DOHH2 (cell line): ENCODE measurements at regions not wholly inside any gene's neighbourhood (a gene's known extent, or its start where the extent isn't known, plus 50 kb on each side); places are given as distances from the start of the nearest gene placed in this dataset.

Experiments used
- H3F3A ChIP-seq: fragments of 200-600 bp; sonication (generic), shearing (Covaris generic); 2 replicates; pipeline ENCODE4 v1.6.0; 2016; ENCODE audit warnings: antibody characterized with exemption, mild to moderate bottlenecking; ENCODE audit not compliant: control insufficient read depth, insufficient read depth
- H3K27ac ChIP-seq: fragments of 200-600 bp; sonication (generic); 2 replicates; pipeline ENCODE4 v1.5.1; 2014; ENCODE audit warnings: low read depth, mild to moderate bottlenecking, low read length, moderate library complexity
- H3K27me3 ChIP-seq: fragments of 200-600 bp; sonication (generic); 2 replicates; pipeline ENCODE4 v1.6.1; 2014; ENCODE audit warnings: mild to moderate bottlenecking, low read length, mixed read lengths; ENCODE audit not compliant: control insufficient read depth
- H3K36me3 ChIP-seq: fragments of 200-600 bp; sonication (generic); 2 replicates; pipeline ENCODE4 v1.6.1; 2014; ENCODE audit warnings: mild to moderate bottlenecking, low read length, moderate library complexity, mixed read lengths; ENCODE audit not compliant: control insufficient read depth
- H3K4me1 ChIP-seq: fragments of 200-600 bp; sonication (generic); 2 replicates; pipeline ENCODE4 v1.6.1; 2014; ENCODE audit warnings: mild to moderate bottlenecking, low read length, mixed read lengths; ENCODE audit not compliant: control insufficient read depth
- H3K4me2 ChIP-seq: fragments of 200-600 bp; sonication (generic); 2 replicates; pipeline ENCODE4 v1.6.0; 2014; ENCODE audit warnings: mild to moderate bottlenecking, low read length, moderate library complexity
- H3K4me3 ChIP-seq: fragments of 200-600 bp; sonication (generic); 2 replicates; pipeline ENCODE4 v1.5.1; 2014; ENCODE audit warnings: mild to moderate bottlenecking, low read length, mixed read lengths
- H3K79me2 ChIP-seq: fragments of 200-600 bp; sonication (generic); 2 replicates; pipeline ENCODE4 v1.6.1; 2014; ENCODE audit warnings: mild to moderate bottlenecking, low read length, mixed read lengths; ENCODE audit not compliant: control insufficient read depth
- H3K9me2 ChIP-seq: fragments of 200-600 bp; sonication (generic); replicated peaks from 2 replicates; pipeline ENCODE4 v1.6.1; 2014; ENCODE audit warnings: mild to moderate bottlenecking, low read length, mixed read lengths; ENCODE audit not compliant: control insufficient read depth
- H3K9me3 ChIP-seq: fragments of 200-600 bp; sonication (generic); 2 replicates; pipeline ENCODE4 v1.6.1; 2014; ENCODE audit warnings: antibody characterized with exemption, low read length, mixed read lengths; ENCODE audit not compliant: control insufficient read depth, insufficient read depth
- H4K20me1 ChIP-seq: fragments of 200-600 bp; sonication (generic); 2 replicates; pipeline ENCODE4 v1.6.0; 2014; ENCODE audit warnings: low read depth, mild to moderate bottlenecking, antibody characterized with exemption, low read length, moderate library complexity; ENCODE audit not compliant: control insufficient read depth, insufficient read depth
- EZH2phosphoT487 ChIP-seq: fragments of 200-600 bp; sonication (generic); IDR thresholded peaks from 2 replicates; pipeline ENCODE4 v1.6.1; 2017; ENCODE audit warnings: borderline replicate concordance, mild to moderate bottlenecking, antibody characterized with exemption, low read length, moderate library complexity, mixed read lengths
- TF ChIP-seq, protein P1 (sequence below): fragments of 200-600 bp; sonication (generic); IDR thresholded peaks from one replicate; pipeline ENCODE4 v1.5.1; 2014; ENCODE audit warnings: antibody characterized with exemption, mild to moderate bottlenecking, low read depth, low read length; ENCODE audit not compliant: poor library complexity, severe bottlenecking

DNA sequence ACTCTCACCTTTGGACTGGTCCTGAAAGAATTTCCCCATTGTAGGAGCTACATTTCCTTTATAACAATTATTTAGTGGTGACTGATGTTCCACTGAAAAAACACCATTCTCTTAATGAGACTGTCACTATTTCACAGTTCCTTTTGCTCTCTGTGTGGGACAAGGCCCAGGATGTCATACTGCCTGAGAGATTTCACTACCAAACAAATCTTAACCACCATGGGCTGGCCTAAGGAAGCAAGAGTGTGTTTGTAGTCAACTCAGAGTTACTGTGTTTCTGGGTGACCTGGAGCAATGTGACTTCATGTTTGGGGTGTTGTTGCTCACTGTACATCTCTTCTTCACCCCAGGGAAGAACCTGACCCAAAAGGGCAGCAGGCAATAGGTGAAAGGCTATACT, 50.1 kb upstream of the ZNF608 start:
- H3K4me1 ChIP-seq, result peaks cover 23% of the 10 kb centered on the region
- no peaks in the 10 kb centered on the region for H3F3A ChIP-seq
- TF ChIP-seq EZH2phosphoT487, result no peak
- TF ChIP-seq, protein P1, sequence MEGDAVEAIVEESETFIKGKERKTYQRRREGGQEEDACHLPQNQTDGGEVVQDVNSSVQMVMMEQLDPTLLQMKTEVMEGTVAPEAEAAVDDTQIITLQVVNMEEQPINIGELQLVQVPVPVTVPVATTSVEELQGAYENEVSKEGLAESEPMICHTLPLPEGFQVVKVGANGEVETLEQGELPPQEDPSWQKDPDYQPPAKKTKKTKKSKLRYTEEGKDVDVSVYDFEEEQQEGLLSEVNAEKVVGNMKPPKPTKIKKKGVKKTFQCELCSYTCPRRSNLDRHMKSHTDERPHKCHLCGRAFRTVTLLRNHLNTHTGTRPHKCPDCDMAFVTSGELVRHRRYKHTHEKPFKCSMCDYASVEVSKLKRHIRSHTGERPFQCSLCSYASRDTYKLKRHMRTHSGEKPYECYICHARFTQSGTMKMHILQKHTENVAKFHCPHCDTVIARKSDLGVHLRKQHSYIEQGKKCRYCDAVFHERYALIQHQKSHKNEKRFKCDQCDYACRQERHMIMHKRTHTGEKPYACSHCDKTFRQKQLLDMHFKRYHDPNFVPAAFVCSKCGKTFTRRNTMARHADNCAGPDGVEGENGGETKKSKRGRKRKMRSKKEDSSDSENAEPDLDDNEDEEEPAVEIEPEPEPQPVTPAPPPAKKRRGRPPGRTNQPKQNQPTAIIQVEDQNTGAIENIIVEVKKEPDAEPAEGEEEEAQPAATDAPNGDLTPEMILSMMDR, result no peak
- no peaks in the 10 kb centered on the region for H3K9me2 ChIP-seq
- H3K79me2 ChIP-seq, result no peaks in the 10 kb centered on the region
- no peaks in the 10 kb centered on the region for H4K20me1 ChIP-seq
- H3K9me3 ChIP-seq, result no peaks in the 10 kb centered on the region
- H3K27me3 ChIP-seq, result no peaks in the 10 kb centered on the region
- H3K27ac ChIP-seq, result no peak overlapping the region
- no peak overlapping the region for H3K4me2 ChIP-seq
- H3K36me3 ChIP-seq, result no peaks in the 10 kb centered on the region
- no peak overlapping the region for H3K4me3 ChIP-seq

DNA sequence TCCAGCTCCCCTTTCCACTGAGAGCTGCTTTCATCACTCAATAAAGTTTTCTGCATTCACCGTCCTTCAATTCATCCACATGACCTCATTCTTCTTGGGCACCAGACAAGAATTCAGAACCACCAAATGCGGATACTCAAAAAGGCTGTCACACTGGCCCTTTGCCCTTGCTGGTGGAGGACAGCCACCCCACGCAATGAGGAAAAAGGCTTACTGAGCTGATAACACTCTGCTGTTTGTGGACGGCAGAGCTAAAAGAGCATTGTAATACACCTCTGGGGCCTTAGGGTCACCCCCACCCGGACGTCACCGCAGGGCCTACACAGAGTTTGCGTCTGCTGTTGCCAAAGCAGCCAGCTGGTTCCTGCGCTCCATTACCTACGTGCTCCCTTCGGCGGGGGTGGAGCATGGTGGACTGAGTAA, 51.2 kb upstream of the ZNF608 start:
- TF ChIP-seq, protein P1, result no peak
- TF ChIP-seq EZH2phosphoT487, result no peak
- Histone ChIP-seq H4K20me1 (no peaks in the 10 kb centered on the region), H3K4me3 (no peak overlapping the region), H3K27ac (no peak overlapping the region), H3K27me3 (no peaks in the 10 kb centered on the region), H3K36me3 (no peaks in the 10 kb centered on the region), H3K9me3 (no peaks in the 10 kb centered on the region), H3K4me2 (no peak overlapping the region), H3F3A (no peaks in the 10 kb centered on the region), H3K79me2 (no peaks in the 10 kb centered on the region), H3K4me1 (peaks cover 23% of the 10 kb centered on the region), H3K9me2 (no peaks in the 10 kb centered on the region)

DNA sequence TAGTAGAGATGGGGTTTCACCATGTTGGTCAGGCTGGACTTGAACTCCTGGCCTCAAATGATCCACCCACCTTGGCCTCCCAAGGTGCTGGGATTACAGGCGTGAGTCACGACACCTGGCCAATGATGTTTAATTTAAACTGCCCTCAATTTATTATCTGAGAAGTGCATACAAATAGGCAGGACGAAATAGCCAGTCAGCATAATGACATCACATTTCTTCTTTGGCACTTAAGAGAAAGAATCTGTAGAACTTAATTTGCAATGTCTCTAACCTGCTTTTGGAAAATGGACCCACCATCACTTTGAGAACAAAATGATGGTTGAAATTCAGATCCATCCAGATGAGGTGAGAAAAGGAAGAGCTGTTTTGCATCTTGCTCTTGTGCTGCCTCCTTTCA, 52.5 kb upstream of the ZNF608 start:
- H3K36me3 ChIP-seq, result no peaks in the 10 kb centered on the region
- no peaks in the 10 kb centered on the region for H3K27me3 ChIP-seq
- H3K27ac ChIP-seq, result no peak overlapping the region
- H4K20me1 ChIP-seq, result no peaks in the 10 kb centered on the region
- no peaks in the 10 kb centered on the region for H3K9me2 ChIP-seq
- no peak for TF ChIP-seq EZH2phosphoT487
- TF ChIP-seq, protein P1, result no peak
- H3K4me2 ChIP-seq, result no peak overlapping the region
- H3K4me3 ChIP-seq, result no peak overlapping the region
- no peaks in the 10 kb centered on the region for H3K79me2 ChIP-seq
- H3K9me3 ChIP-seq, result no peaks in the 10 kb centered on the region
- no peaks in the 10 kb centered on the region for H3F3A ChIP-seq
- peaks cover 16% of the 10 kb centered on the region for H3K4me1 ChIP-seq

DNA sequence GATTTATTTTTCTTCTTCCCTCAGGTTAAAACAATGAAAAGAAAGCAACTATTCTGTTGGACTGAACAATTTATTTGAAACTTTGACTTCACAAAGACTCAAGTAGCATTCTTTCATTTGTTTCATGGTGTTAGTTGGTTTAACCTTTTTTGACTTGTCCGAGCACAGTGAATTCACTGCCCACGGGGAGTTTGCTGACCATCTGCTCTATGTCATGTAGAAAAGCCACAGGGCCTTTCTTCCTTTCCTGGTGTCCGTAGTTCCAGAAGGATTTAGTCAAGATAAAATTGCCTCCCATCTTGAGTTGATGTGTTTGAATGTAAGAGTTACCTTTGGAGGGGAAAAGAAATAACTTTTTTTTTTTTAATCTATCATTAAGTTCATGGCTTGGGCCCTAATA, 55.1 kb upstream of the ZNF608 start:
- no peaks in the 10 kb centered on the region for H3F3A ChIP-seq
- H3K9me3 ChIP-seq, result no peaks in the 10 kb centered on the region
- peaks cover 2% of the 10 kb centered on the region for H3K4me1 ChIP-seq
- no peaks in the 10 kb centered on the region for H3K9me2 ChIP-seq
- no peak overlapping the region for H3K4me2 ChIP-seq
- TF ChIP-seq, protein P1, result no peak
- TF ChIP-seq EZH2phosphoT487, result no peak
- H3K4me3 ChIP-seq, result no peak overlapping the region
- H3K27ac ChIP-seq, result no peak overlapping the region
- no peaks in the 10 kb centered on the region for H4K20me1 ChIP-seq
- no peaks in the 10 kb centered on the region for H3K36me3 ChIP-seq
- H3K27me3 ChIP-seq, result no peaks in the 10 kb centered on the region
- H3K79me2 ChIP-seq, result no peaks in the 10 kb centered on the region
